GM12878 (cell line): ENCODE measurements at regions not wholly inside any gene's neighbourhood (a gene's known extent, or its start where the extent isn't known, plus 50 kb on each side); places are given as distances from the start of the nearest gene placed in this dataset.

Experiments used
- ATAC-seq: fragments of 200-7000 bp; cut with Tn5 transposase; 3 replicates; pipeline ENCODE4 v1.9.1; 2020; ENCODE audit warnings: mild to moderate bottlenecking, moderate library complexity
- BruUV-seq: library from RNA; stranded (reverse); fragments of 400-500 nt; replicated peaks from 2 replicates; lab custom pipeline; 2021; lab: Mats Ljungman, UMichigan
- CTCF ChIA-PET: fragments of 300-600 bp; sonication (Branson Sonifier 250); formaldehyde crosslinking; extraction: SDS; loops from one replicate; lab custom pipeline; 2021; ENCODE audit warnings: inconsistent platforms; lab: Yijun Ruan, JAX
- POLR2A ChIA-PET: fragments of 350-600 bp; formaldehyde crosslinking; extraction: SDS; loops from one replicate; lab custom pipeline; 2021; ENCODE audit warnings: inconsistent platforms; lab: Charles Lee
- RAD21 ChIA-PET: fragments of 300-600 bp; sonication (Branson Sonifier 250); formaldehyde crosslinking; loops from one replicate; lab custom pipeline; 2023; ENCODE audit warnings: antibody characterized with exemption; ENCODE audit not compliant: unreplicated experiment; lab: Charles Lee
- SMC1A ChIA-PET: fragments of 300-600 bp; sonication (Branson Sonifier 250); formaldehyde crosslinking; loops from one replicate; lab custom pipeline; 2023; ENCODE audit not compliant: unreplicated experiment, uncharacterized antibody; lab: Charles Lee
- DNase-seq: peaks from one replicate; pipeline ENCODE4 v3.0.0-alpha.2; 2011; ENCODE audit warnings: low read depth, low spot score
- FAIRE-seq: peaks from 3 replicates; lab custom pipeline; 2011; peaks lifted over from hg19 to GRCh38; lab: Jason Lieb, UNC
- H2AFZ ChIP-seq: 2 replicates; pipeline ENCODE4 v1.6.0; 2011; ENCODE audit warnings: low read depth, low read length, control low read depth; ENCODE audit not compliant: control insufficient read depth
- H3K27ac ChIP-seq: 2 replicates; pipeline ENCODE4 v1.5.1; 2011; ENCODE audit warnings: control low read depth; ENCODE audit not compliant: control insufficient read depth, insufficient read depth
- H3K27me3 ChIP-seq, 2 experiments: replicated peaks in 1 of 2; 2 replicates each; pipeline versions ENCODE4 v1.6.0 to v1.6.1; 2011; ENCODE audit warnings: low read length in 1 of 2; ENCODE audit not compliant: control insufficient read depth in 2 of 2, insufficient read depth in 2 of 2
- H3K36me3 ChIP-seq, 2 experiments: 2 replicates each; pipeline ENCODE4 v1.5.1; 2011; ENCODE audit warnings: low read length in 1 of 2; ENCODE audit not compliant: control insufficient read depth in 2 of 2, insufficient read depth in 2 of 2
- H3K4me1 ChIP-seq: 2 replicates; pipeline ENCODE4 v1.6.1; 2011; ENCODE audit warnings: mild to moderate bottlenecking, low read length, moderate library complexity, mixed read lengths; ENCODE audit not compliant: control insufficient read depth, insufficient read depth
- H3K4me2 ChIP-seq: 2 replicates; pipeline ENCODE4 v1.6.0; 2011; ENCODE audit warnings: control low read depth; ENCODE audit not compliant: control insufficient read depth, insufficient read depth
- H3K4me3 ChIP-seq: fragments of 200-600 bp; sonication (generic); 2 replicates; pipeline ENCODE4 v1.5.1; 2016
- H3K79me2 ChIP-seq: 2 replicates; pipeline ENCODE4 v1.6.0; 2011; ENCODE audit warnings: low read length; ENCODE audit not compliant: control insufficient read depth, insufficient read depth
- H3K9ac ChIP-seq: 2 replicates; pipeline ENCODE4 v1.8.0; 2011; ENCODE audit warnings: low read length, control low read depth, mixed read lengths; ENCODE audit not compliant: control insufficient read depth, insufficient read depth
- H3K9me3 ChIP-seq: replicated peaks from 3 replicates; pipeline ENCODE4 v1.5.1; 2011; ENCODE audit warnings: mild to moderate bottlenecking, low read length; ENCODE audit not compliant: control insufficient read depth, insufficient read depth
- H4K20me1 ChIP-seq: 2 replicates; pipeline ENCODE4 v1.6.0; 2011; ENCODE audit not compliant: control insufficient read depth, insufficient read depth
- EP300 ChIP-seq, 2 experiments: fragments of 150-350 bp in 1 of 2; IDR thresholded peaks; 2 replicates each; pipeline ENCODE4 v1.6.1; 2011 to 2012; ENCODE audit warnings: low read depth in 2 of 2, low read length in 2 of 2, borderline replicate concordance in 1 of 2, improper control_type of control experiment in 1 of 2, inconsistent platforms in 1 of 2; ENCODE audit not compliant: control insufficient read depth in 1 of 2
- MYB ChIP-seq: fragments of 150-350 bp; IDR thresholded peaks from 2 replicates; pipeline ENCODE4 v1.6.1; 2014; ENCODE audit warnings: mild to moderate bottlenecking, low read depth, low read length, borderline replicate concordance
- NFIC ChIP-seq: IDR thresholded peaks from 2 replicates; pipeline ENCODE4 v1.6.1; 2012; ENCODE audit warnings: low read depth, mild to moderate bottlenecking, inconsistent platforms, low read length, moderate library complexity
- POLR2AphosphoS5 ChIP-seq: IDR thresholded peaks from 2 replicates; pipeline ENCODE4 v1.6.1; 2011; ENCODE audit warnings: mild to moderate bottlenecking, low read length, inconsistent platforms
- POU2F2 ChIP-seq: IDR thresholded peaks from 3 replicates; pipeline ENCODE4 v1.6.1; 2011; ENCODE audit warnings: low read depth, mild to moderate bottlenecking, low read length, borderline replicate concordance
- RCOR1 ChIP-seq: conservative IDR thresholded peaks from 2 replicates; pipeline ENCODE4 v1.6.1; 2012; ENCODE audit warnings: low read depth, low read length, improper control_type of control experiment
- SMAD5 ChIP-seq: IDR thresholded peaks from 2 replicates; pipeline ENCODE4 v1.6.1; 2016; ENCODE audit warnings: antibody characterized with exemption, low read depth
- STAT3 ChIP-seq: IDR thresholded peaks from 2 replicates; pipeline ENCODE4 v1.6.1; 2011; ENCODE audit warnings: low read depth, low read length, improper control_type of control experiment
- YBX1 ChIP-seq: fragments of 450-650 bp; IDR thresholded peaks from 2 replicates; pipeline ENCODE4 v1.6.1; 2016; ENCODE audit warnings: antibody characterized with exemption
- ZNF207 ChIP-seq: fragments of 450-650 bp; IDR thresholded peaks from 2 replicates; pipeline ENCODE4 v1.6.1; 2014; ENCODE audit warnings: antibody characterized with exemption, mild to moderate bottlenecking, borderline replicate concordance
- WGBS: methylation state at CpG from one replicate; pipeline ENCODE4 v1.1.6; 2016; ENCODE audit warnings: low lambda C conversion rate; ENCODE audit not compliant: insufficient replicate concordance, insufficient coverage; ENCODE audit errors: missing lambda C conversion rate; 5-methylcytosine and 5-hydroxymethylcytosine counted together
- in situ Hi-C: fragments of 300-500 bp; cut with MboI; formaldehyde crosslinking; loops from 9 replicates; pipeline ENCODE4 v1.14.3; 2018; ENCODE audit warnings: mixed read lengths
- intact Hi-C: fragments of 100-400 bp; cut with micrococcal nuclease; formaldehyde crosslinking; loops from one replicate; pipeline ENCODE4 v1.14.2; 2022; ENCODE audit not compliant: unreplicated experiment
- TF ChIP-seq, protein P1 (sequence below): fragments of 450-650 bp; IDR thresholded peaks from 2 replicates; pipeline ENCODE4 v1.6.1; 2017; ENCODE audit warnings: low read depth, mild to moderate bottlenecking, moderate library complexity
- TF ChIP-seq, protein P2 (sequence below): fragments of 450-650 bp; IDR thresholded peaks from 2 replicates; pipeline ENCODE4 v1.6.1; 2017; ENCODE audit warnings: borderline replicate concordance
- TF ChIP-seq, protein P3 (sequence below): fragments of 450-650 bp; IDR thresholded peaks from 2 replicates; pipeline ENCODE4 v1.6.1; 2017; ENCODE audit warnings: mild to moderate bottlenecking, moderate library complexity

DNA sequence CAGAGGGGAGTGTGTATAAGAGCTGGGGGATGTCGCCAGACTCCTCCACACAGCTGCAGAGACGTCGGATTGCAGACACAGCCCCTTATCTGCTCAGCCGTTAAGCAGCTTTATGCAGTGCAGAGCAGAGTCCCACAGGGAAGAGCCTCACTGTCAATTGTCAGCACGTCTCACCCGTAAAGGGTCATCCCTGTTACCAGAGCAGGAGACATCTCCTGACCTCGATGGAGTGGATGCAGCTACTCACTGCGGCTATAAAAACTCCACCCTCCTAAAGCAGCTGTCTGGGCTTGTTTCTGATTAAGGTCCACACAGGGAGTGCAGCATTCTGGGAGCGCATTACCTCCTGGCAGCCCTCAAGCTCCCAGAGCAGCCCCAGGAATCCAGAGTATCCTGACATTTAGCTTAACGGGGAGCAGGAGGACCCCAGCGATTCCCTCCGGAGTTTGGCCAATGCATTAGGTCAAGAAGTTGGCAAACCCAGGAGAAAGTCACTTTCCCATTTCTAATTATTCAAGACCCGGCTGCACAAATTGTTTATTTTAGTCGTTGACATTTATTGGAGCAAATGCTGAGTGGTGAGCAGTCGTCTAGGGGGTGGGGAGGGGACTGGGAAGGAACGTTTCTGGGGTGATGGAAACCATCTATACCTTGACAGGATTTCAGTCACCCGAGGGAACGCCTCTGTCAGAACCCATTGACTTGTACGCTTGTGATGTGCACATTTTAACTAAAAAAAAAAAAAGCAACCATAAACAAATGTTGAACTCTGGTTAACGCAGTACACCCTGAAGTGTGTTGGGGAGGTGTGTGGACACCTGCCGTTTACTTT, 100.0 kb upstream of the ZNF469 start:
- intact Hi-C loops (no loop called here), in situ Hi-C loops (no loop called here)
- Histone ChIP-seq H4K20me1 (no peaks in the 10 kb centered on the region), H3K27me3 (no peaks in the 10 kb centered on the region), H3K4me1 (no peaks in the 10 kb centered on the region), H3K4me3 (no peak overlapping the region), H3K79me2 (no peaks in the 10 kb centered on the region), H3K9me3 (peaks cover 9% of the 10 kb centered on the region; the same call in 1 of the 3 replicates), H3K9ac (no peak overlapping the region), H3K36me3 (no peaks in the 10 kb centered on the region), H3K27ac (no peak overlapping the region), H2AFZ (no peak overlapping the region), H3K4me2 (no peak overlapping the region)
- ATAC-seq (no peak), DNase-seq (no peak), FAIRE-seq (no peak)
- ChIA-PET CTCF (no interaction called here), POLR2A (no interaction called here), RAD21 (no interaction called here), SMC1A (no interaction called here)
- 47% methylated on average over 21 of the region's 21 CpGs for WGBS
- TF ChIP-seq EP300 (IDR thresholded peaks at IDR 0.05; ENCODE audit: borderline replicate concordance in 1 of 2, control insufficient read depth in 1 of 2, low read depth in 2 of 2, low read length in 2 of 2), result no peak
- TF ChIP-seq YBX1, result no peak
- TF ChIP-seq, protein P1, sequence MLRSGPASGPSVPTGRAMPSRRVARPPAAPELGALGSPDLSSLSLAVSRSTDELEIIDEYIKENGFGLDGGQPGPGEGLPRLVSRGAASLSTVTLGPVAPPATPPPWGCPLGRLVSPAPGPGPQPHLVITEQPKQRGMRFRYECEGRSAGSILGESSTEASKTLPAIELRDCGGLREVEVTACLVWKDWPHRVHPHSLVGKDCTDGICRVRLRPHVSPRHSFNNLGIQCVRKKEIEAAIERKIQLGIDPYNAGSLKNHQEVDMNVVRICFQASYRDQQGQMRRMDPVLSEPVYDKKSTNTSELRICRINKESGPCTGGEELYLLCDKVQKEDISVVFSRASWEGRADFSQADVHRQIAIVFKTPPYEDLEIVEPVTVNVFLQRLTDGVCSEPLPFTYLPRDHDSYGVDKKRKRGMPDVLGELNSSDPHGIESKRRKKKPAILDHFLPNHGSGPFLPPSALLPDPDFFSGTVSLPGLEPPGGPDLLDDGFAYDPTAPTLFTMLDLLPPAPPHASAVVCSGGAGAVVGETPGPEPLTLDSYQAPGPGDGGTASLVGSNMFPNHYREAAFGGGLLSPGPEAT, result no peak
- TF ChIP-seq POU2F2, result no peak
- TF ChIP-seq ZNF207, result no peak
- no peak for TF ChIP-seq NFIC
- TF ChIP-seq, protein P2, sequence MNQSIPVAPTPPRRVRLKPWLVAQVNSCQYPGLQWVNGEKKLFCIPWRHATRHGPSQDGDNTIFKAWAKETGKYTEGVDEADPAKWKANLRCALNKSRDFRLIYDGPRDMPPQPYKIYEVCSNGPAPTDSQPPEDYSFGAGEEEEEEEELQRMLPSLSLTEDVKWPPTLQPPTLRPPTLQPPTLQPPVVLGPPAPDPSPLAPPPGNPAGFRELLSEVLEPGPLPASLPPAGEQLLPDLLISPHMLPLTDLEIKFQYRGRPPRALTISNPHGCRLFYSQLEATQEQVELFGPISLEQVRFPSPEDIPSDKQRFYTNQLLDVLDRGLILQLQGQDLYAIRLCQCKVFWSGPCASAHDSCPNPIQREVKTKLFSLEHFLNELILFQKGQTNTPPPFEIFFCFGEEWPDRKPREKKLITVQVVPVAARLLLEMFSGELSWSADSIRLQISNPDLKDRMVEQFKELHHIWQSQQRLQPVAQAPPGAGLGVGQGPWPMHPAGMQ, result no peak
- no peak for TF ChIP-seq POLR2AphosphoS5
- TF ChIP-seq, protein P3, sequence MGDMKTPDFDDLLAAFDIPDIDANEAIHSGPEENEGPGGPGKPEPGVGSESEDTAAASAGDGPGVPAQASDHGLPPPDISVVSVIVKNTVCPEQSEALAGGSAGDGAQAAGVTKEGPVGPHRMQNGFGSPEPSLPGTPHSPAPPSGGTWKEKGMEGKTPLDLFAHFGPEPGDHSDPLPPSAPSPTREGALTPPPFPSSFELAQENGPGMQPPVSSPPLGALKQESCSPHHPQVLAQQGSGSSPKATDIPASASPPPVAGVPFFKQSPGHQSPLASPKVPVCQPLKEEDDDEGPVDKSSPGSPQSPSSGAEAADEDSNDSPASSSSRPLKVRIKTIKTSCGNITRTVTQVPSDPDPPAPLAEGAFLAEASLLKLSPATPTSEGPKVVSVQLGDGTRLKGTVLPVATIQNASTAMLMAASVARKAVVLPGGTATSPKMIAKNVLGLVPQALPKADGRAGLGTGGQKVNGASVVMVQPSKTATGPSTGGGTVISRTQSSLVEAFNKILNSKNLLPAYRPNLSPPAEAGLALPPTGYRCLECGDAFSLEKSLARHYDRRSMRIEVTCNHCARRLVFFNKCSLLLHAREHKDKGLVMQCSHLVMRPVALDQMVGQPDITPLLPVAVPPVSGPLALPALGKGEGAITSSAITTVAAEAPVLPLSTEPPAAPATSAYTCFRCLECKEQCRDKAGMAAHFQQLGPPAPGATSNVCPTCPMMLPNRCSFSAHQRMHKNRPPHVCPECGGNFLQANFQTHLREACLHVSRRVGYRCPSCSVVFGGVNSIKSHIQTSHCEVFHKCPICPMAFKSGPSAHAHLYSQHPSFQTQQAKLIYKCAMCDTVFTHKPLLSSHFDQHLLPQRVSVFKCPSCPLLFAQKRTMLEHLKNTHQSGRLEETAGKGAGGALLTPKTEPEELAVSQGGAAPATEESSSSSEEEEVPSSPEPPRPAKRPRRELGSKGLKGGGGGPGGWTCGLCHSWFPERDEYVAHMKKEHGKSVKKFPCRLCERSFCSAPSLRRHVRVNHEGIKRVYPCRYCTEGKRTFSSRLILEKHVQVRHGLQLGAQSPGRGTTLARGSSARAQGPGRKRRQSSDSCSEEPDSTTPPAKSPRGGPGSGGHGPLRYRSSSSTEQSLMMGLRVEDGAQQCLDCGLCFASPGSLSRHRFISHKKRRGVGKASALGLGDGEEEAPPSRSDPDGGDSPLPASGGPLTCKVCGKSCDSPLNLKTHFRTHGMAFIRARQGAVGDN, result no peak
- TF ChIP-seq STAT3, result no peak
- no peak for TF ChIP-seq RCOR1
- TF ChIP-seq MYB, result no peak
- TF ChIP-seq SMAD5, result no peak
- no TSS peak for BruUV-seq
